ENCODE measurements at regions not wholly inside any gene's neighbourhood (a gene's known extent, or its start where the extent isn't known, plus 50 kb on each side); places are given as distances from the start of the nearest gene placed in this dataset.

DNA sequence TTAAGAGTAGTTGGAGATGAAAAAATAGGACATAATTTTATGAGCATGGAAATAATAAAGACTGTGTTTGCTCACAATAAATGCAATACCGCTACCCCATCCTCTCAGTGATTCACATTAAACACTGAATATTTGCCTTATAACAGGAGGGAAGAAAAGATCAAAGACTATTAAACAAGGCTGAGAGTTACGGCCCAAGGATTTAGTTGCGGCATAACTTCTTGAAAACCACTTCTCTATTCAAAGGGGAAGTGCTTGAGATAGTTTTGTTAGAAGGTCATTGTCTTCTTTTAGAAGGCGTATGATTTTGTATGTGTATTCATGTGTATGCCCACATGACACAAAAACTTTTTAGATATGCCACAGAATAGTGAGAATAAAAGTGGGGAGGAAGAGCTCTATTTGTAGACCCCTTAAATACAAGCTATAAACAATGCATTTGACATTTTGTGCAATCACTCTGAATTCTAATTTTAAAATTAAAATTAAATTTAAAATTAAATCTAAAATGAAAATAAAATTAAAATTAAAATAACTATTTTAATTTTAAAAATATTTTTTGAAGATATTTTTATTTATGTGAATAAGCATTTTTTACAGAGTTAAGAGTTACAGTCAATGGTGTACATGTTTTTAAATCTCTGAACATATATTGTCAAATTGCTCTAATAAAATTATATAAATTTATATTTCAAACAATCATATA is 986.6 kb upstream of the ADAMTS5 start:
- TF ChIP-seq EP300 (IDR thresholded peaks at IDR 0.05; ENCODE audit: borderline replicate concordance) (no peak), NFIC (IDR thresholded peaks at IDR 0.05) (no peak)
- TF ChIP-seq, protein P1, sequence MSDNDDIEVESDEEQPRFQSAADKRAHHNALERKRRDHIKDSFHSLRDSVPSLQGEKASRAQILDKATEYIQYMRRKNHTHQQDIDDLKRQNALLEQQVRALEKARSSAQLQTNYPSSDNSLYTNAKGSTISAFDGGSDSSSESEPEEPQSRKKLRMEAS (IDR thresholded peaks at IDR 0.05): no peak

DNA sequence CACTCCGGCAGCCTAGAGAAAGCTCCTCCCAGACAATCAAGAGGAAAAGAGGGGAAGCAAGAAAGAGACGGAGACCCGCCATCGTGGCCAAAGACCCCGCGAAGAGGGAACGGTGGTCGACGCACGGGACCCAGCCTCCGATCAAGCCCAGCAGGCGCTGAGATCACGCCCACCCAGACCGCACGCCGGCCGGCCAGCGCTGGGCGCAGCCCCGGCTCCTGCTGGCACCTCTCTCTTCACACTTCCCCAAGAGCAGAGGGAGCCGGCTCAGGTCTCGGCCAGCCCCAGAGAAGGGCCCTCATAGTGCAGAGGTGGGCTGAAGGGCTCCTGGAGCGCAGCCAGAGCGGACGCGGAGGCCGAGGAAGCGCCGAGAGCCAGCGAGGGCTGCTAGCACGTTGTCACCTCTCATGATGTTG is 918.4 kb upstream of the ADAMTS5 start:
- TF ChIP-seq TAF1 (IDR thresholded peaks at IDR 0.05; ENCODE audit: low read depth): no peak
- TF ChIP-seq TCF12 (IDR thresholded peaks at IDR 0.05; ENCODE audit: low read depth): no peak
- TF ChIP-seq ZBTB7A (IDR thresholded peaks at IDR 0.05; ENCODE audit: low read depth): no peak
- no peak for TF ChIP-seq CEBPB (IDR thresholded peaks at IDR 0.05)
- TF ChIP-seq, protein P2, sequence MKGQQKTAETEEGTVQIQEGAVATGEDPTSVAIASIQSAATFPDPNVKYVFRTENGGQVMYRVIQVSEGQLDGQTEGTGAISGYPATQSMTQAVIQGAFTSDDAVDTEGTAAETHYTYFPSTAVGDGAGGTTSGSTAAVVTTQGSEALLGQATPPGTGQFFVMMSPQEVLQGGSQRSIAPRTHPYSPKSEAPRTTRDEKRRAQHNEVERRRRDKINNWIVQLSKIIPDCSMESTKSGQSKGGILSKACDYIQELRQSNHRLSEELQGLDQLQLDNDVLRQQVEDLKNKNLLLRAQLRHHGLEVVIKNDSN (IDR thresholded peaks at IDR 0.05): no peak
- TF ChIP-seq RAD21 (IDR thresholded peaks at IDR 0.05; ENCODE audit: low read depth): no peak
- TF ChIP-seq, protein P1 (IDR thresholded peaks at IDR 0.05): no peak
- TF ChIP-seq NFIC (IDR thresholded peaks at IDR 0.05): no peak
- TF ChIP-seq CREB1 (IDR thresholded peaks at IDR 0.05; ENCODE audit: low read depth): no peak

DNA sequence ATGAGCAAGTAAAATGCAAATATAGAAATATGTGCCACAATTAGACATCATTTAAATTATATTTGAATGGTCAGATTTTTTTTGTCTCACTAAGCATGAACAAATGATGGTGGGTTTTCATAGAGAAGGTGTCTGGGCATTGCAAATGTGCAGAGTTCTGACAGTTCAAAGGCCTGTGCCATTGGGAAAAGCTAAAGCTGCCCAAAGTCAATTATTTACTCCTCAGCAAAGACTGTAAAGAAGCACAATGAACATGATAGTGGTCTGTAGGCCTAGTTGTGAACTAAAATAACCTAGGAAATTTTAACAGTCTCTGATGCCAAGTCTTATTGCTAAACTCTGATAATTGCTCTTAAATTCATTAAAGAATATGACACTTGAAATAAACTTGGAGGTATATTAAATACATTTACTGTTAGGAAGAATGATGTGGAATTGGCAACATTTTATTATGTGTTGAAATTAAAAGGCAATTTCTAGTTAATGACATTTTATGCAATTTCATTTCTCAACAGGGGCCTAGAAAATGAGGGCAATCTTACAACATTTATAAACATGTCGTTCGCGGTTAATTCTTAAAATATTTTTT is 874.3 kb upstream of the ADAMTS5 start:
- TF ChIP-seq TCF12 (IDR thresholded peaks at IDR 0.05; ENCODE audit: low read depth): no peak
- no peak for TF ChIP-seq TEAD4 (IDR thresholded peaks at IDR 0.05)
- TF ChIP-seq YY1 (IDR thresholded peaks at IDR 0.05; ENCODE audit: low read depth): no peak
- no peak for TF ChIP-seq RAD21 (IDR thresholded peaks at IDR 0.05; ENCODE audit: low read depth)
- TF ChIP-seq CEBPB (IDR thresholded peaks at IDR 0.05): no peak
- TF ChIP-seq ZBTB7A (IDR thresholded peaks at IDR 0.05; ENCODE audit: low read depth): no peak
- TF ChIP-seq CREB1 (IDR thresholded peaks at IDR 0.05; ENCODE audit: low read depth): no peak
- TF ChIP-seq, protein P2 (IDR thresholded peaks at IDR 0.05): no peak
- no peak for TF ChIP-seq EP300 (IDR thresholded peaks at IDR 0.05; ENCODE audit: borderline replicate concordance)
- TF ChIP-seq EGR1 (IDR thresholded peaks at IDR 0.05): no peak
- TF ChIP-seq NFIC (IDR thresholded peaks at IDR 0.05): no peak
- TF ChIP-seq, protein P3, sequence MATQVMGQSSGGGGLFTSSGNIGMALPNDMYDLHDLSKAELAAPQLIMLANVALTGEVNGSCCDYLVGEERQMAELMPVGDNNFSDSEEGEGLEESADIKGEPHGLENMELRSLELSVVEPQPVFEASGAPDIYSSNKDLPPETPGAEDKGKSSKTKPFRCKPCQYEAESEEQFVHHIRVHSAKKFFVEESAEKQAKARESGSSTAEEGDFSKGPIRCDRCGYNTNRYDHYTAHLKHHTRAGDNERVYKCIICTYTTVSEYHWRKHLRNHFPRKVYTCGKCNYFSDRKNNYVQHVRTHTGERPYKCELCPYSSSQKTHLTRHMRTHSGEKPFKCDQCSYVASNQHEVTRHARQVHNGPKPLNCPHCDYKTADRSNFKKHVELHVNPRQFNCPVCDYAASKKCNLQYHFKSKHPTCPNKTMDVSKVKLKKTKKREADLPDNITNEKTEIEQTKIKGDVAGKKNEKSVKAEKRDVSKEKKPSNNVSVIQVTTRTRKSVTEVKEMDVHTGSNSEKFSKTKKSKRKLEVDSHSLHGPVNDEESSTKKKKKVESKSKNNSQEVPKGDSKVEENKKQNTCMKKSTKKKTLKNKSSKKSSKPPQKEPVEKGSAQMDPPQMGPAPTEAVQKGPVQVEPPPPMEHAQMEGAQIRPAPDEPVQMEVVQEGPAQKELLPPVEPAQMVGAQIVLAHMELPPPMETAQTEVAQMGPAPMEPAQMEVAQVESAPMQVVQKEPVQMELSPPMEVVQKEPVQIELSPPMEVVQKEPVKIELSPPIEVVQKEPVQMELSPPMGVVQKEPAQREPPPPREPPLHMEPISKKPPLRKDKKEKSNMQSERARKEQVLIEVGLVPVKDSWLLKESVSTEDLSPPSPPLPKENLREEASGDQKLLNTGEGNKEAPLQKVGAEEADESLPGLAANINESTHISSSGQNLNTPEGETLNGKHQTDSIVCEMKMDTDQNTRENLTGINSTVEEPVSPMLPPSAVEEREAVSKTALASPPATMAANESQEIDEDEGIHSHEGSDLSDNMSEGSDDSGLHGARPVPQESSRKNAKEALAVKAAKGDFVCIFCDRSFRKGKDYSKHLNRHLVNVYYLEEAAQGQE (IDR thresholded peaks at IDR 0.05; ENCODE audit: low read depth): no peak
- TF ChIP-seq, protein P1 (IDR thresholded peaks at IDR 0.05): no peak

DNA sequence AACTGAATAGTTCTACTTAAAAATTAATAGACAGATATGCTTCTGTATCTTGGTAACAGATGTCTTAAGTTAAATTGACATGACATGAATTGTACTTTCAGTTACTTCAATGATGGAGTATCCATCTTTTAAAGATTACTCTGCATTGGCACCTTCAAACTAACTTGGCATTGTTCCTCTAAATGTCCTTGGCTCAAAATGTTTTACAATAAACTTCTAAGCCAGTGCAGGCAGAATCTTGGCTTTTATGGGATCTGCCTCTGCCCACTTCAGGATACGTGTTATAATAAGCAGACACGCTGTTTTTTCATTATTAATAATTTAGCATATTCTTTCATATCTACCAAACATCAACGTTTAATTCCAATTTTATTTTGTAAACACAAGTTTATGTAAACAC is 873.4 kb upstream of the ADAMTS5 start:
- TF ChIP-seq CREB1 (IDR thresholded peaks at IDR 0.05; ENCODE audit: low read depth) (no peak), TCF12 (IDR thresholded peaks at IDR 0.05; ENCODE audit: low read depth) (no peak), EP300 (IDR thresholded peaks at IDR 0.05; ENCODE audit: borderline replicate concordance) (no peak), TAF1 (IDR thresholded peaks at IDR 0.05; ENCODE audit: low read depth) (no peak), CEBPB (IDR thresholded peaks at IDR 0.05) (no peak), YY1 (IDR thresholded peaks at IDR 0.05; ENCODE audit: low read depth) (no peak), TEAD4 (IDR thresholded peaks at IDR 0.05) (no peak), RAD21 (IDR thresholded peaks at IDR 0.05; ENCODE audit: low read depth) (no peak), ZBTB7A (IDR thresholded peaks at IDR 0.05; ENCODE audit: low read depth) (no peak), FOXM1 (IDR thresholded peaks at IDR 0.05; ENCODE audit: borderline replicate concordance, low read depth) (no peak), EGR1 (IDR thresholded peaks at IDR 0.05) (no peak), NFIC (IDR thresholded peaks at IDR 0.05) (no peak)
- TF ChIP-seq, protein P3 (IDR thresholded peaks at IDR 0.05; ENCODE audit: low read depth): no peak
- TF ChIP-seq, protein P2 (IDR thresholded peaks at IDR 0.05): no peak
- TF ChIP-seq, protein P1 (IDR thresholded peaks at IDR 0.05): no peak

Measured in Ishikawa (cell line).